GM21723 (cell line): ENCODE measurements at regions not wholly inside any gene's neighbourhood (a gene's known extent, or its start where the extent isn't known, plus 50 kb on each side); places are given as distances from the start of the nearest gene placed in this dataset.
"Not testable (repeated sequence)": the region's sequence is repeated elsewhere in the genome, so short reads cannot be mapped to it uniquely, and the experiment has no call there.

Experiments used
- ATAC-seq: cut with Tn5 transposase; IDR thresholded peaks from one replicate; pipeline ENCODE4 v1.9.1; 2021; ENCODE audit warnings: mild to moderate bottlenecking, moderate library complexity; ENCODE audit not compliant: unreplicated experiment

- ATAC-seq: no peak
Measured at GRCh38 chr2:176423819-176424218, 154.6 kb downstream of the MTX2 start.

- no peak for ATAC-seq
Measured at GRCh38 chr2:176424746-176425145, 155.5 kb downstream of the MTX2 start.

GRCh38 chr2:176427549-176427948 is 158.3 kb downstream of the MTX2 start:
- no peak for ATAC-seq

- not testable (repeated sequence) for ATAC-seq
Measured at GRCh38 chr2:176428944-176429469, 159.8 kb downstream of the MTX2 start.

GRCh38 chr2:176432434-176432833 is 163.2 kb downstream of the MTX2 start:
- no peak for ATAC-seq

- ATAC-seq: no peak
Measured at GRCh38 chr2:176435729-176436128, 166.5 kb downstream of the MTX2 start.

GRCh38 chr2:176443946-176444345 is 174.7 kb downstream of the MTX2 start:
- ATAC-seq: no peak

GRCh38 chr2:176445956-176446355 is 176.7 kb downstream of the MTX2 start:
- ATAC-seq: no peak

GRCh38 chr2:176446718-176447414 is 177.6 kb downstream of the MTX2 start:
- no peak for ATAC-seq

- ATAC-seq: no peak
Measured at GRCh38 chr2:176447616-176448015, 178.4 kb downstream of the MTX2 start.

GRCh38 chr2:176449852-176450251 is 180.6 kb downstream of the MTX2 start:
- ATAC-seq: no peak

- no peak for ATAC-seq
Measured at GRCh38 chr2:176453784-176454183, 184.5 kb downstream of the MTX2 start.

GRCh38 chr2:176454893-176455815 is 185.9 kb downstream of the MTX2 start:
- ATAC-seq: peak; percentile 79

- ATAC-seq: no peak
Measured at GRCh38 chr2:176455816-176456291, 186.6 kb downstream of the MTX2 start.

- no peak for ATAC-seq
Measured at GRCh38 chr2:176457481-176457880, 188.2 kb downstream of the MTX2 start.

GRCh38 chr2:176461098-176461808 is 192.0 kb downstream of the MTX2 start:
- ATAC-seq: no peak

- ATAC-seq: no peak
Measured at GRCh38 chr2:176461809-176462670, 192.8 kb downstream of the MTX2 start.

- no peak for ATAC-seq
Measured at GRCh38 chr2:176463546-176463945, 194.3 kb downstream of the MTX2 start.

- ATAC-seq: no peak
Measured at GRCh38 chr2:176464886-176465564, 195.8 kb downstream of the MTX2 start.
